Fibroblast of lung (primary cell): ENCODE measurements at regions not wholly inside any gene's neighbourhood (a gene's known extent, or its start where the extent isn't known, plus 50 kb on each side); places are given as distances from the start of the nearest gene placed in this dataset.

Experiments
- DNase-seq, 2 donors: peaks; one replicate each; pipeline versions ENCODE4 v3.0.0 to v3.0.0-alpha.2; 2010; ENCODE audit warnings: low read depth in 2 of 2
- H2AFZ ChIP-seq: 2 replicates; pipeline ENCODE4 v1.5.1; 2012; ENCODE audit warnings: low read length, control low read depth, inconsistent platforms
- H3K27ac ChIP-seq: 2 replicates; pipeline ENCODE4 v1.5.1; 2011; ENCODE audit warnings: low read length, control low read depth; ENCODE audit not compliant: insufficient read depth
- H3K27me3 ChIP-seq: 2 replicates; pipeline ENCODE4 v1.5.1; 2011; ENCODE audit warnings: mild to moderate bottlenecking, low read length; ENCODE audit not compliant: control insufficient read depth, insufficient read depth
- H3K36me3 ChIP-seq: 2 replicates; pipeline ENCODE4 v1.5.1; 2011; ENCODE audit warnings: low read length; ENCODE audit not compliant: control insufficient read depth, insufficient read depth
- H3K4me1 ChIP-seq: 2 replicates; pipeline ENCODE4 v1.5.1; 2011; ENCODE audit warnings: low read length; ENCODE audit not compliant: control insufficient read depth, insufficient read depth; ENCODE audit errors: extremely low read depth
- H3K4me2 ChIP-seq: 2 replicates; pipeline ENCODE4 v1.5.1; 2011; ENCODE audit warnings: low read length, control low read depth; ENCODE audit not compliant: insufficient read depth; ENCODE audit errors: extremely low read depth
- H3K4me3 ChIP-seq, 4 experiments: fragments of 200-600 bp in 1 of 4; sonication (generic) in 1 of 4; replicated peaks in 1 of 4; 2 replicates each; pipeline ENCODE4 v1.5.1; 2011 to 2016; ENCODE audit warnings: low read length in 4 of 4, low read depth in 3 of 4, mild to moderate bottlenecking in 3 of 4, control low read depth in 2 of 4, inconsistent platforms in 1 of 4, mixed read lengths in 1 of 4; ENCODE audit not compliant: insufficient read depth in 1 of 4; ENCODE audit errors: control extremely low read depth in 1 of 4
- H3K79me2 ChIP-seq: 2 replicates; pipeline ENCODE4 v1.5.1; 2012; ENCODE audit warnings: mild to moderate bottlenecking, low read length, inconsistent platforms; ENCODE audit not compliant: control insufficient read depth, insufficient read depth
- H3K9ac ChIP-seq: 2 replicates; pipeline ENCODE4 v1.5.1; 2011; ENCODE audit warnings: mild to moderate bottlenecking, low read length, control low read depth; ENCODE audit not compliant: insufficient read depth
- H3K9me3 ChIP-seq: 2 replicates; pipeline ENCODE4 v1.5.1; 2012; ENCODE audit warnings: low read depth, low read length; ENCODE audit not compliant: control insufficient read depth, insufficient read depth
- H4K20me1 ChIP-seq: 2 replicates; pipeline ENCODE4 v1.5.1; 2011; ENCODE audit warnings: low read length; ENCODE audit not compliant: control insufficient read depth, insufficient read depth; ENCODE audit errors: extremely low read depth
- EZH2 ChIP-seq: IDR thresholded peaks from 2 replicates; pipeline ENCODE4 v1.5.1; 2012; ENCODE audit warnings: low read length, control low read depth, mild to moderate bottlenecking; ENCODE audit errors: missing control alignments
- TF ChIP-seq, protein P1 (sequence below), 2 donors: IDR thresholded peaks in 1 of 2; conservative IDR thresholded peaks in 1 of 2; 1 replicate in 1 of 2; 2 replicates in 1 of 2; pipeline ENCODE4 v1.5.1; 2011 to 2012; ENCODE audit warnings: low read length in 2 of 2, control low read depth in 1 of 2, inconsistent platforms in 1 of 2, low read depth in 1 of 2, mild to moderate bottlenecking in 1 of 2

DNA sequence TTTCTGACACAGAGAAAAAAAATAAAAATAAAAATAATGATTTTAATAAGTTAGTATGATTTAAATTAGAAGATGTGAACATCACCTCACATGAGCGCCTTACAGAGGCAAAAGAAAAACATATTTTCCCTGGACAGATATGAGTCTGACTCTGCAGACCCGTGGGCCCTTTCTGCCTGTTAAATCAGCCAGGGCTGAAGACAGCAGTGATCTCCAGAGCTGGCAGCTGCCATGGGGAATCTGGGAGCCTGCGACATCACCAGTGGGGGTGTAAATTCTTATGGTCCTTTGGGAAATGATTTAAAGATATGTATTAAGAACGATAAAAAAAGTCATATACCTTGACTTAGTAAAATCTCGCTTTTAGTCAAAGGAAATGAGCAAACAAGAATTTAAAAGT is 65.7 kb upstream of the FOXF1 start:
- Histone ChIP-seq H3K4me1 (no peaks in the 10 kb centered on the region), H2AFZ (no peak overlapping the region), H4K20me1 (no peaks in the 10 kb centered on the region), H3K9me3 (no peaks in the 10 kb centered on the region), H3K79me2 (no peaks in the 10 kb centered on the region), H3K36me3 (no peaks in the 10 kb centered on the region), H3K27ac (no peak overlapping the region), H3K9ac (no peak overlapping the region), H3K27me3 (no peaks in the 10 kb centered on the region), H3K4me2 (no peak overlapping the region), H3K4me3 (no peak overlapping the region)
- no peak for DNase-seq
- no peak for TF ChIP-seq EZH2
- TF ChIP-seq, protein P1, sequence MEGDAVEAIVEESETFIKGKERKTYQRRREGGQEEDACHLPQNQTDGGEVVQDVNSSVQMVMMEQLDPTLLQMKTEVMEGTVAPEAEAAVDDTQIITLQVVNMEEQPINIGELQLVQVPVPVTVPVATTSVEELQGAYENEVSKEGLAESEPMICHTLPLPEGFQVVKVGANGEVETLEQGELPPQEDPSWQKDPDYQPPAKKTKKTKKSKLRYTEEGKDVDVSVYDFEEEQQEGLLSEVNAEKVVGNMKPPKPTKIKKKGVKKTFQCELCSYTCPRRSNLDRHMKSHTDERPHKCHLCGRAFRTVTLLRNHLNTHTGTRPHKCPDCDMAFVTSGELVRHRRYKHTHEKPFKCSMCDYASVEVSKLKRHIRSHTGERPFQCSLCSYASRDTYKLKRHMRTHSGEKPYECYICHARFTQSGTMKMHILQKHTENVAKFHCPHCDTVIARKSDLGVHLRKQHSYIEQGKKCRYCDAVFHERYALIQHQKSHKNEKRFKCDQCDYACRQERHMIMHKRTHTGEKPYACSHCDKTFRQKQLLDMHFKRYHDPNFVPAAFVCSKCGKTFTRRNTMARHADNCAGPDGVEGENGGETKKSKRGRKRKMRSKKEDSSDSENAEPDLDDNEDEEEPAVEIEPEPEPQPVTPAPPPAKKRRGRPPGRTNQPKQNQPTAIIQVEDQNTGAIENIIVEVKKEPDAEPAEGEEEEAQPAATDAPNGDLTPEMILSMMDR (conservative IDR thresholded peaks at IDR 0.05 in 1 of 2, IDR thresholded peaks at IDR 0.05 in 1 of 2; ENCODE audit: low read depth in 1 of 2, low read length in 2 of 2): no peak

- Histone ChIP-seq H3K4me1 (no peaks in the 10 kb centered on the region), H2AFZ (no peak overlapping the region), H4K20me1 (no peaks in the 10 kb centered on the region), H3K9me3 (no peaks in the 10 kb centered on the region), H3K4me2 (no peak overlapping the region), H3K27ac (no peak overlapping the region), H3K4me3 (no peak overlapping the region), H3K27me3 (no peaks in the 10 kb centered on the region), H3K36me3 (no peaks in the 10 kb centered on the region), H3K9ac (no peak overlapping the region), H3K79me2 (no peaks in the 10 kb centered on the region)
- TF ChIP-seq, protein P1 (conservative IDR thresholded peaks at IDR 0.05 in 1 of 2, IDR thresholded peaks at IDR 0.05 in 1 of 2; ENCODE audit: low read depth in 1 of 2, low read length in 2 of 2): no peak
- TF ChIP-seq EZH2: no peak
- no peak for DNase-seq
Measured at GRCh38 chr16:86446279-86446678, 64.0 kb upstream of the FOXF1 start.

GRCh38 chr16:86447228-86447627 is 63.1 kb upstream of the FOXF1 start:
- no peaks in the 10 kb centered on the region for H4K20me1 ChIP-seq
- no peak overlapping the region for H3K4me2 ChIP-seq
- H2AFZ ChIP-seq: no peak overlapping the region
- H3K4me1 ChIP-seq: no peaks in the 10 kb centered on the region
- H3K36me3 ChIP-seq: no peaks in the 10 kb centered on the region
- H3K4me3 ChIP-seq: no peak overlapping the region
- no peaks in the 10 kb centered on the region for H3K27me3 ChIP-seq
- H3K9me3 ChIP-seq: no peaks in the 10 kb centered on the region
- no peaks in the 10 kb centered on the region for H3K79me2 ChIP-seq
- H3K27ac ChIP-seq: no peak overlapping the region
- no peak overlapping the region for H3K9ac ChIP-seq
- no peak for TF ChIP-seq EZH2
- TF ChIP-seq, protein P1 (conservative IDR thresholded peaks at IDR 0.05 in 1 of 2, IDR thresholded peaks at IDR 0.05 in 1 of 2; ENCODE audit: low read depth in 1 of 2, low read length in 2 of 2): no peak
- no peak for DNase-seq
